SJCRH30 (cell line): ENCODE measurements at regions not wholly inside any gene's neighbourhood (a gene's known extent, or its start where the extent isn't known, plus 50 kb on each side); places are given as distances from the start of the nearest gene placed in this dataset.
A peak's percentile ranks its signal among the peaks of the same experiment; 100 is the strongest.

Source experiments
- DNase-seq, 2 experiments: peaks; one replicate each; pipeline ENCODE4 v3.0.0-alpha.2; 2015 to 2020
- H3K27ac ChIP-seq: fragments of 250-450 bp; sonication (Bioruptor Pico); 2 replicates; pipeline ENCODE4 v1.5.1; 2020; ENCODE audit warnings: mild to moderate bottlenecking, moderate library complexity
- H3K27me3 ChIP-seq: fragments of 250-450 bp; sonication (Bioruptor Pico); 2 replicates; pipeline ENCODE4 v1.5.1; 2020; ENCODE audit warnings: mild to moderate bottlenecking, moderate library complexity
- H3K36me3 ChIP-seq: fragments of 250-450 bp; sonication (Bioruptor Pico); 2 replicates; pipeline ENCODE4 v1.5.1; 2020; ENCODE audit warnings: mild to moderate bottlenecking, moderate library complexity
- H3K4me1 ChIP-seq: fragments of 250-450 bp; sonication (Bioruptor Pico); 2 replicates; pipeline ENCODE4 v1.5.1; 2020; ENCODE audit warnings: mild to moderate bottlenecking, moderate library complexity
- H3K4me3 ChIP-seq: fragments of 250-450 bp; sonication (Bioruptor Pico); 2 replicates; pipeline ENCODE4 v1.5.1; 2020; ENCODE audit warnings: mild to moderate bottlenecking, moderate library complexity
- H3K9me3 ChIP-seq: fragments of 250-450 bp; sonication (Bioruptor Pico); replicated peaks from 2 replicates; pipeline ENCODE4 v1.5.1; 2020; ENCODE audit warnings: mild to moderate bottlenecking, moderate library complexity

GRCh38 chr5:158317507-158317906 lies 458.6 kb upstream of the CLINT1 start:
- no peaks in the 10 kb centered on the region for H3K36me3 ChIP-seq
- DNase-seq = no peak
- H3K4me1 ChIP-seq = peaks cover 4% of the 10 kb centered on the region; the same call in 1 of the 2 replicates
- no peak overlapping the region for H3K4me3 ChIP-seq
- no peaks in the 10 kb centered on the region for H3K9me3 ChIP-seq
- H3K27me3 ChIP-seq = no peaks in the 10 kb centered on the region
- H3K27ac ChIP-seq = no peak overlapping the region

- no peak for DNase-seq
- no peaks in the 10 kb centered on the region for H3K36me3 ChIP-seq
Observed at GRCh38 chr5:158313733-158314464, 455.0 kb upstream of the CLINT1 start.

GRCh38 chr5:158313027-158313732 lies 454.2 kb upstream of the CLINT1 start:
- DNase-seq = no peak
- no peaks in the 10 kb centered on the region for H3K36me3 ChIP-seq
- no peaks in the 10 kb centered on the region for H3K4me1 ChIP-seq
- H3K4me3 ChIP-seq = no peak overlapping the region
- no peaks in the 10 kb centered on the region for H3K9me3 ChIP-seq
- H3K27me3 ChIP-seq = no peaks in the 10 kb centered on the region
- no peak overlapping the region for H3K27ac ChIP-seq

More at GRCh38 chr5:158313733-158314464, 455.0 kb upstream of the CLINT1 start:
- no peaks in the 10 kb centered on the region for H3K27me3 ChIP-seq
- H3K27ac ChIP-seq = no peak overlapping the region
- H3K4me1 ChIP-seq = no peaks in the 10 kb centered on the region
- no peaks in the 10 kb centered on the region for H3K9me3 ChIP-seq
- no peak overlapping the region for H3K4me3 ChIP-seq

- H3K4me3 ChIP-seq = no peak overlapping the region
- DNase-seq = no peak
- no peaks in the 10 kb centered on the region for H3K36me3 ChIP-seq
- H3K9me3 ChIP-seq = no peaks in the 10 kb centered on the region
- H3K4me1 ChIP-seq = no peaks in the 10 kb centered on the region
- H3K27me3 ChIP-seq = no peaks in the 10 kb centered on the region
- H3K27ac ChIP-seq = no peak overlapping the region
Observed at GRCh38 chr5:158309088-158309807, 450.3 kb upstream of the CLINT1 start.

- no peak overlapping the region for H3K4me3 ChIP-seq
- no peak overlapping the region for H3K27ac ChIP-seq
- no peaks in the 10 kb centered on the region for H3K36me3 ChIP-seq
- no peaks in the 10 kb centered on the region for H3K27me3 ChIP-seq
- no peaks in the 10 kb centered on the region for H3K9me3 ChIP-seq
- no peaks in the 10 kb centered on the region for H3K4me1 ChIP-seq
- DNase-seq = no peak
Observed at GRCh38 chr5:158308429-158309025, 449.6 kb upstream of the CLINT1 start.

GRCh38 chr5:158305861-158306260 lies 446.9 kb upstream of the CLINT1 start:
- DNase-seq = no peak
- no peak overlapping the region for H3K27ac ChIP-seq
- no peak overlapping the region for H3K4me3 ChIP-seq

GRCh38 chr5:158304607-158305006 lies 445.7 kb upstream of the CLINT1 start:
- no peak for DNase-seq
- Histone ChIP-seq H3K27ac (no peak overlapping the region), H3K36me3 (no peaks in the 10 kb centered on the region), H3K4me3 (no peak overlapping the region), H3K4me1 (peaks cover 4% of the 10 kb centered on the region; the same call in 1 of the 2 replicates), H3K27me3 (no peaks in the 10 kb centered on the region), H3K9me3 (no peaks in the 10 kb centered on the region)

More at GRCh38 chr5:158305861-158306260, 446.9 kb upstream of the CLINT1 start:
- H3K9me3 ChIP-seq = no peaks in the 10 kb centered on the region
- no peaks in the 10 kb centered on the region for H3K27me3 ChIP-seq
- peaks cover 4% of the 10 kb centered on the region; the same call in 1 of the 2 replicates for H3K4me1 ChIP-seq
- H3K36me3 ChIP-seq = no peaks in the 10 kb centered on the region

- H3K36me3 ChIP-seq = no peaks in the 10 kb centered on the region
- DNase-seq = no peak
- H3K4me3 ChIP-seq = no peak overlapping the region
- H3K27me3 ChIP-seq = no peaks in the 10 kb centered on the region
- peaks cover 4% of the 10 kb centered on the region; the same call in 1 of the 2 replicates for H3K4me1 ChIP-seq
- no peaks in the 10 kb centered on the region for H3K9me3 ChIP-seq
- no peak overlapping the region for H3K27ac ChIP-seq
Observed at GRCh38 chr5:158303883-158304282, 444.9 kb upstream of the CLINT1 start.

- H3K4me3 ChIP-seq = no peak overlapping the region
- peaks cover 4% of the 10 kb centered on the region; the same call in 1 of the 2 replicates for H3K4me1 ChIP-seq
- no peaks in the 10 kb centered on the region for H3K9me3 ChIP-seq
- H3K27ac ChIP-seq = no peak overlapping the region
- no peaks in the 10 kb centered on the region for H3K36me3 ChIP-seq
- no peaks in the 10 kb centered on the region for H3K27me3 ChIP-seq
- no peak for DNase-seq
Observed at GRCh38 chr5:158303275-158303674, 444.3 kb upstream of the CLINT1 start.

GRCh38 chr5:158302029-158302428 lies 443.1 kb upstream of the CLINT1 start:
- Histone ChIP-seq H3K9me3 (no peaks in the 10 kb centered on the region), H3K27ac (no peak overlapping the region), H3K4me1 (peaks cover 4% of the 10 kb centered on the region; the same call in 1 of the 2 replicates), H3K4me3 (no peak overlapping the region), H3K27me3 (no peaks in the 10 kb centered on the region), H3K36me3 (no peaks in the 10 kb centered on the region)
- no peak for DNase-seq

- no peaks in the 10 kb centered on the region for H3K36me3 ChIP-seq
- H3K4me1 ChIP-seq = peaks cover 4% of the 10 kb centered on the region; the same call in 1 of the 2 replicates
- peak in 1 of 2 experiments; percentile 19 for DNase-seq
- H3K9me3 ChIP-seq = 0 out of 2 replicates have a peak, but pooled peaks cover 5% of the 10 kb centered on the region
- H3K27ac ChIP-seq = no peak overlapping the region
- no peak overlapping the region for H3K4me3 ChIP-seq
- no peaks in the 10 kb centered on the region for H3K27me3 ChIP-seq
Observed at GRCh38 chr5:158301186-158301585, 442.2 kb upstream of the CLINT1 start.

- Histone ChIP-seq H3K27ac (no peak overlapping the region), H3K4me1 (peaks cover 4% of the 10 kb centered on the region; the same call in 1 of the 2 replicates), H3K27me3 (no peaks in the 10 kb centered on the region), H3K9me3 (0 out of 2 replicates have a peak, but pooled peaks cover 5% of the 10 kb centered on the region), H3K4me3 (no peak overlapping the region), H3K36me3 (no peaks in the 10 kb centered on the region)
- no peak for DNase-seq
Observed at GRCh38 chr5:158300256-158300655, 441.3 kb upstream of the CLINT1 start.

GRCh38 chr5:158297002-158297527 lies 438.1 kb upstream of the CLINT1 start:
- Histone ChIP-seq H3K9me3 (0 out of 2 replicates have a peak, but pooled peaks cover 5% of the 10 kb centered on the region), H3K27ac (no peak overlapping the region), H3K36me3 (no peaks in the 10 kb centered on the region), H3K4me1 (peaks cover 4% of the 10 kb centered on the region; the same call in 1 of the 2 replicates), H3K27me3 (no peaks in the 10 kb centered on the region), H3K4me3 (no peak overlapping the region)
- DNase-seq = no peak

GRCh38 chr5:158294701-158295100 lies 435.8 kb upstream of the CLINT1 start:
- H3K36me3 ChIP-seq = no peaks in the 10 kb centered on the region
- 0 out of 2 replicates have a peak, but pooled peaks cover 5% of the 10 kb centered on the region for H3K9me3 ChIP-seq
- no peak overlapping the region for H3K4me3 ChIP-seq
- H3K27me3 ChIP-seq = no peaks in the 10 kb centered on the region
- H3K27ac ChIP-seq = no peak overlapping the region
- H3K4me1 ChIP-seq = no peaks in the 10 kb centered on the region
- no peak for DNase-seq
